ENCODE measurements at regions not wholly inside any gene's neighbourhood (a gene's known extent, or its start where the extent isn't known, plus 50 kb on each side); places are given as distances from the start of the nearest gene placed in this dataset.

- TF ChIP-seq CTCF (IDR thresholded peaks at IDR 0.05) (no peak), POLR2A (IDR thresholded peaks at IDR 0.05) (no peak)
Measured at GRCh38 chr4:4945021-4945420, 74.2 kb downstream of the CYTL1 start.

All from thyroid gland (tissue), 4 donors.